H9 (cell line): ENCODE measurements at regions not wholly inside any gene's neighbourhood (a gene's known extent, or its start where the extent isn't known, plus 50 kb on each side); places are given as distances from the start of the nearest gene placed in this dataset.

Experiments
- DNase-seq: peaks from one replicate; pipeline ENCODE4 v3.0.0-alpha.2; 2017
- H2AFZ ChIP-seq: one replicate; pipeline ENCODE4 v1.6.1; 2013; ENCODE audit warnings: mild to moderate bottlenecking, low read length, control low read depth, moderate library complexity
- H2AK5ac ChIP-seq: 2 replicates; pipeline ENCODE4 v1.6.1; 2013; ENCODE audit warnings: low read length, control low read depth, mixed read lengths; ENCODE audit not compliant: insufficient read length
- H2BK120ac ChIP-seq: one replicate; pipeline ENCODE4 v1.6.1; 2013; ENCODE audit warnings: low read depth, mild to moderate bottlenecking, low read length, control low read depth, inconsistent platforms; ENCODE audit not compliant: poor library complexity, severe bottlenecking
- H2BK12ac ChIP-seq: 2 replicates; pipeline ENCODE4 v1.6.1; 2013; ENCODE audit warnings: low read length, control low read depth, mixed read lengths, low read depth; ENCODE audit not compliant: insufficient read length
- H2BK15ac ChIP-seq: 2 replicates; pipeline ENCODE4 v1.6.1; 2013; ENCODE audit warnings: low read depth, low read length, control low read depth
- H2BK20ac ChIP-seq: one replicate; pipeline ENCODE4 v1.6.1; 2013; ENCODE audit warnings: low read depth, mild to moderate bottlenecking, low read length, control low read depth, inconsistent platforms; ENCODE audit not compliant: poor library complexity, severe bottlenecking
- H2BK5ac ChIP-seq: 2 replicates; pipeline ENCODE4 v1.6.1; 2013; ENCODE audit warnings: low read length, control low read depth, mixed read lengths; ENCODE audit not compliant: insufficient read length
- H3K14ac ChIP-seq: 2 replicates; pipeline ENCODE4 v1.6.1; 2013; ENCODE audit warnings: low read length, control low read depth; ENCODE audit not compliant: insufficient read depth
- H3K18ac ChIP-seq: 2 replicates; pipeline ENCODE4 v1.6.1; 2013; ENCODE audit warnings: low read depth, mild to moderate bottlenecking, mixed read lengths, low read length, control low read depth; ENCODE audit not compliant: insufficient read length
- H3K23ac ChIP-seq: 2 replicates; pipeline ENCODE4 v1.6.1; 2013; ENCODE audit warnings: low read length, control low read depth, mixed read lengths, low read depth; ENCODE audit not compliant: insufficient read length
- H3K23me2 ChIP-seq: 2 replicates; pipeline ENCODE4 v1.6.1; 2013; ENCODE audit warnings: low read depth, mild to moderate bottlenecking, mixed read lengths, low read length, control low read depth; ENCODE audit not compliant: insufficient read length, poor library complexity, severe bottlenecking
- H3K27ac ChIP-seq: 2 replicates; pipeline ENCODE4 v1.5.1; 2013; ENCODE audit warnings: low read length, control low read depth, mixed read lengths, low read depth; ENCODE audit not compliant: insufficient read length
- H3K27me3 ChIP-seq: 2 replicates; pipeline ENCODE4 v1.6.1; 2013; ENCODE audit warnings: low read length, control low read depth, inconsistent platforms; ENCODE audit not compliant: insufficient read depth
- H3K4ac ChIP-seq: 2 replicates; pipeline ENCODE4 v1.6.1; 2013; ENCODE audit warnings: low read depth, mild to moderate bottlenecking, control low read depth, inconsistent platforms, low read length, moderate library complexity
- H3K4me1 ChIP-seq: 2 replicates; pipeline ENCODE4 v1.6.1; 2013; ENCODE audit warnings: low read length, control low read depth, inconsistent platforms; ENCODE audit not compliant: insufficient read depth
- H3K4me2 ChIP-seq: 2 replicates; pipeline ENCODE4 v1.6.1; 2013; ENCODE audit warnings: low read length, control low read depth, mixed read lengths; ENCODE audit not compliant: insufficient read length, insufficient read depth
- H3K56ac ChIP-seq: 2 replicates; pipeline ENCODE4 v1.6.1; 2013; ENCODE audit warnings: low read depth, mild to moderate bottlenecking, mixed read lengths, low read length, control low read depth; ENCODE audit not compliant: insufficient read length
- H3K79me1 ChIP-seq: 2 replicates; pipeline ENCODE4 v1.6.1; 2013; ENCODE audit warnings: low read depth, mild to moderate bottlenecking, moderate library complexity, low read length, control low read depth, inconsistent platforms; ENCODE audit not compliant: insufficient read depth, poor library complexity, severe bottlenecking
- H3K79me2 ChIP-seq: 2 replicates; pipeline ENCODE4 v1.6.1; 2013; ENCODE audit warnings: low read length, control low read depth, inconsistent platforms; ENCODE audit not compliant: insufficient read depth
- H3K9ac ChIP-seq: 2 replicates; pipeline ENCODE4 v1.6.1; 2013; ENCODE audit warnings: low read length, control low read depth, mixed read lengths; ENCODE audit not compliant: insufficient read length; ENCODE audit errors: extremely low read depth
- H3K9me3 ChIP-seq: one replicate; pipeline ENCODE4 v1.6.1; 2013; ENCODE audit warnings: low read depth, low read length, inconsistent platforms; ENCODE audit not compliant: control insufficient read depth
- H3T11ph ChIP-seq: one replicate; pipeline ENCODE4 v1.6.1; 2013; ENCODE audit warnings: mild to moderate bottlenecking, low read length, control low read depth, inconsistent platforms
- H4K20me1 ChIP-seq: one replicate; pipeline ENCODE4 v1.6.1; 2013; ENCODE audit not compliant: control insufficient read depth, insufficient read length, insufficient read depth
- H4K5ac ChIP-seq: 2 replicates; pipeline ENCODE4 v1.6.1; 2013; ENCODE audit warnings: low read depth, mild to moderate bottlenecking, mixed read lengths, low read length, control low read depth; ENCODE audit not compliant: insufficient read length
- H4K8ac ChIP-seq: replicated peaks from 2 replicates; pipeline ENCODE4 v1.6.1; 2013; ENCODE audit warnings: low read length, control low read depth, mixed read lengths, low read depth; ENCODE audit not compliant: insufficient read length
- H4K91ac ChIP-seq: 2 replicates; pipeline ENCODE4 v1.6.1; 2013; ENCODE audit warnings: low read depth, mild to moderate bottlenecking, moderate library complexity, mixed read lengths, low read length, control low read depth; ENCODE audit not compliant: insufficient read length
- H3K27ac Mint-ChIP-seq, 3 experiments: 2 replicates in 2 of 3; 3 replicates in 1 of 3; pipeline ENCODE4 v1.8.0; 2020 to 2021; ENCODE audit warnings: mixed read lengths in 3 of 3, mild to moderate bottlenecking in 1 of 3, moderate library complexity in 1 of 3
- H3K27me3 Mint-ChIP-seq: 2 replicates; pipeline ENCODE4 v1.8.0; 2021; ENCODE audit warnings: low read depth, mild to moderate bottlenecking, moderate library complexity, mixed read lengths
- H3K36me3 Mint-ChIP-seq, 3 experiments: 2 replicates in 2 of 3; 3 replicates in 1 of 3; pipeline ENCODE4 v1.8.0; 2020 to 2021; ENCODE audit warnings: low read depth in 3 of 3, mixed read lengths in 3 of 3; ENCODE audit not compliant: insufficient read depth in 1 of 3
- H3K4me1 Mint-ChIP-seq, 2 experiments: 2 replicates each; pipeline ENCODE4 v1.8.0; 2020; ENCODE audit warnings: mixed read lengths in 2 of 2
- H3K4me3 Mint-ChIP-seq, 2 experiments: 2 replicates in 1 of 2; 3 replicates in 1 of 2; pipeline ENCODE4 v1.8.0; 2020 to 2021; ENCODE audit warnings: mild to moderate bottlenecking in 2 of 2, mixed read lengths in 2 of 2, moderate library complexity in 1 of 2
- H3K9me3 Mint-ChIP-seq, 2 experiments: 2 replicates in 1 of 2; 3 replicates in 1 of 2; pipeline ENCODE4 v1.8.0; 2020; ENCODE audit warnings: mild to moderate bottlenecking in 2 of 2, mixed read lengths in 2 of 2, moderate library complexity in 1 of 2
- CTCF ChIP-seq: fragments of 200-600 bp; sonication (generic); conservative IDR thresholded peaks from 3 replicates; pipeline ENCODE4 v1.8.0; 2021; ENCODE audit warnings: antibody characterized with exemption, mild to moderate bottlenecking
- WGBS: extraction: QIAGEN DNeasy Blood & Tissue Kit; methylation state at CpG from one replicate; pipeline ENCODE4 v1.1.7; 2013; ENCODE audit warnings: missing lambda C conversion rate, low lambda C conversion rate, mixed read lengths; ENCODE audit not compliant: insufficient read length; ENCODE audit errors: extremely low coverage; 5-methylcytosine and 5-hydroxymethylcytosine counted together

- Histone ChIP-seq H3K14ac (no peak overlapping the region; the same call in none of the 2 replicates), H3K4me2 (no peak overlapping the region), H3K79me1 (no peaks in the 10 kb centered on the region), H2BK20ac (no peak overlapping the region), H3K27me3 (no peaks in the 10 kb centered on the region), H3T11ph (no peak overlapping the region), H2AFZ (no peak overlapping the region), H2BK12ac (no peak overlapping the region), H3K27ac (no peak overlapping the region), H3K9me3 (no peaks in the 10 kb centered on the region), H4K20me1 (no peaks in the 10 kb centered on the region), H3K4me1 (no peaks in the 10 kb centered on the region), H3K9ac (no peak overlapping the region), H3K23ac (no peak overlapping the region), H3K56ac (no peak overlapping the region), H3K79me2 (no peaks in the 10 kb centered on the region), H2BK5ac (no peak overlapping the region), H2BK120ac (no peak overlapping the region), H4K5ac (no peak overlapping the region), H3K23me2 (no peaks in the 10 kb centered on the region), H3K18ac (no peak overlapping the region), H2AK5ac (no peak overlapping the region), H4K8ac (no peak overlapping the region), H3K4ac (no peak overlapping the region), H4K91ac (no peak overlapping the region), H2BK15ac (no peak overlapping the region)
- Mint-ChIP-seq H3K27me3 (peaks cover 4% of the 10 kb centered on the region), H3K9me3 (no peaks in the 10 kb centered on the region; a peak in 1 of 5 replicates), H3K4me3 (no peak overlapping the region), H3K27ac (no peak overlapping the region; a peak in 2 of 7 replicates), H3K4me1 (no peaks in the 10 kb centered on the region), H3K36me3 (no peaks in the 10 kb centered on the region)
- no peak for TF ChIP-seq CTCF
- no CpG with 5 or more reads among the region's 15 CpGs for WGBS
- DNase-seq: no peak
Observed at GRCh38 chr1:30265127-30266070, 458.0 kb downstream of the MATN1 start.
